Lung (tissue), 11 donors: ENCODE measurements at regions not wholly inside any gene's neighbourhood (a gene's known extent, or its start where the extent isn't known, plus 50 kb on each side); places are given as distances from the start of the nearest gene placed in this dataset.
A peak's percentile ranks its signal among the peaks of the same experiment; 100 is the strongest.

ENCODE experiments used
- ATAC-seq: fragments of 200-7000 bp; cut with Tn5 transposase; one replicate; pipeline ENCODE4 v1.9.1; 2020; ENCODE audit warnings: moderate number of reproducible peaks; ENCODE audit not compliant: insufficient read depth, low FRiP score
- DNase-seq, 3 donors: peaks; one replicate each; pipeline ENCODE4 v3.0.0-alpha.2; 2013 to 2017
- H3K27ac ChIP-seq, 2 donors: one replicate each; pipeline ENCODE4 v1.5.1; 2013; ENCODE audit warnings: mild to moderate bottlenecking in 2 of 2, moderate library complexity in 2 of 2, control low read depth in 1 of 2, inconsistent platforms in 1 of 2, low read depth in 1 of 2, low read length in 1 of 2
- H3K27me3 ChIP-seq, 3 donors: one replicate each; pipeline ENCODE4 v1.5.1; 2013; ENCODE audit warnings: low read length in 2 of 3; ENCODE audit not compliant: control insufficient read depth in 3 of 3, insufficient read depth in 3 of 3
- H3K36me3 ChIP-seq, 4 donors: one replicate each; pipeline ENCODE4 v1.5.1; 2013; ENCODE audit warnings: low read length in 4 of 4, mild to moderate bottlenecking in 1 of 4, moderate library complexity in 1 of 4; ENCODE audit not compliant: control insufficient read depth in 4 of 4, insufficient read depth in 4 of 4
- H3K4me1 ChIP-seq, 5 donors: one replicate each; pipeline ENCODE4 v1.5.1; 2013; ENCODE audit warnings: low read length in 5 of 5, mild to moderate bottlenecking in 2 of 5, moderate library complexity in 1 of 5; ENCODE audit not compliant: control insufficient read depth in 5 of 5, insufficient read depth in 5 of 5
- H3K4me3 ChIP-seq: one replicate; pipeline ENCODE4 v1.5.1; 2013; ENCODE audit warnings: mild to moderate bottlenecking, control low read depth, moderate library complexity
- H3K9ac ChIP-seq, 2 donors: one replicate each; pipeline ENCODE4 v1.5.1; 2013; ENCODE audit warnings: low read length in 2 of 2, control low read depth in 1 of 2; ENCODE audit not compliant: insufficient read depth in 1 of 2
- H3K9me3 ChIP-seq, 4 donors: one replicate each; pipeline ENCODE4 v1.5.1; 2013; ENCODE audit warnings: low read length in 3 of 4, mild to moderate bottlenecking in 1 of 4, moderate library complexity in 1 of 4; ENCODE audit not compliant: control insufficient read depth in 4 of 4, insufficient read depth in 3 of 4
- CTCF ChIP-seq: IDR thresholded peaks from 2 replicates; pipeline ENCODE4 v1.5.1; 2012; ENCODE audit warnings: mild to moderate bottlenecking; ENCODE audit errors: control extremely low read depth, extremely low read depth
- WGBS, 2 donors: extraction: QIAGEN DNeasy Blood & Tissue Kit; methylation state at CpG; one replicate each; pipeline ENCODE4 v1.1.7; 2013; 5-methylcytosine and 5-hydroxymethylcytosine counted together
- donor health status: control.
- donor health status: control.
- donor health status: Bipolar disorder and iron deficiency.
- donor health status: healthy.
- donor health status: DM: yes; HTN: yes; CAD: no.

- ATAC-seq: no peak
- no peaks in the 10 kb centered on the region for H3K36me3 ChIP-seq
- H3K4me3 ChIP-seq: no peak overlapping the region
- no peak overlapping the region for H3K27ac ChIP-seq
- no peaks in the 10 kb centered on the region for H3K27me3 ChIP-seq
- no peak overlapping the region for H3K9ac ChIP-seq
- 94 to 96% methylated on average over 4 of the region's 4 CpGs for WGBS, 2 donors
- DNase-seq: no peak
- H3K4me1 ChIP-seq: peaks cover 0 to 11% (median 4%) of the 10 kb centered on the region in 5 donors
- TF ChIP-seq CTCF: no peak
- H3K9me3 ChIP-seq: peaks cover 0 to 1% (median 0%) of the 10 kb centered on the region in 4 donors
These were observed 299.0 kb upstream of the DDHD1 start for GRCh38 chr14:53452005-53452673.

DNA sequence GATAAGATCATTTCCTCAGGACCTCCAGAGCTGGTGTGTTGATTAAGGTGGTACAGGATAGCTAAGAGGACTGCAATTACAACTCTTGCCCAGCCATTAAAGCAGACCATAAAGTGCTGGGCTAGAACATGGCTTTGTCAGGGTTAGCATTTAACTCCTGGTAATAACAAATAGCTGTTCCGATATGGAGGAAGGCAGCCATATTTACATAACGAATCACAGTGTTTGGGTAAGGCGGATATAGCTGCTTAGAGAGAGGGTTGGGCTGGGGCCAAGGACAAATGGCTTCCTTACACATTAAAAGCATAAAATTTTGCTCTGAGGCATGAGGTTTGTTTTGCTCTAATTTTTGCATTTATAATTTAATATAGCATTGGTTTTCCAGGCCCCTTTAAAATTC, 297.7 kb upstream of the DDHD1 start:
- no peak overlapping the region for H3K9ac ChIP-seq
- ATAC-seq (no peak), DNase-seq (peak; percentile 55 to 80 (median 58))
- peaks cover 0 to 7% (median 0%) of the 10 kb centered on the region in 5 donors for H3K4me1 ChIP-seq
- no peaks in the 10 kb centered on the region for H3K36me3 ChIP-seq
- no peak for TF ChIP-seq CTCF
- H3K27ac ChIP-seq: no peak overlapping the region
- no peak overlapping the region for H3K4me3 ChIP-seq
- peaks cover 0 to 1% (median 0%) of the 10 kb centered on the region in 4 donors for H3K9me3 ChIP-seq
- WGBS, 2 donors: 47 to 67% methylated on average over 3 of the region's 3 CpGs
- no peaks in the 10 kb centered on the region for H3K27me3 ChIP-seq

GRCh38 chr14:53448682-53449081, 295.6 kb upstream of the DDHD1 start:
- Histone ChIP-seq H3K4me1 (peaks cover 0 to 7% (median 0%) of the 10 kb centered on the region in 5 donors), H3K9me3 (peaks cover 0 to 5% (median 0%) of the 10 kb centered on the region in 4 donors), H3K9ac (no peak overlapping the region), H3K4me3 (no peak overlapping the region), H3K27me3 (no peaks in the 10 kb centered on the region), H3K36me3 (no peaks in the 10 kb centered on the region), H3K27ac (no peak overlapping the region)
- no peak for DNase-seq
- 87 to 93% methylated on average over 2 of the region's 2 CpGs for WGBS, 2 donors
- ATAC-seq: no peak
- TF ChIP-seq CTCF: no peak
